ENCODE measurements at regions not wholly inside any gene's neighbourhood (a gene's known extent, or its start where the extent isn't known, plus 50 kb on each side); places are given as distances from the start of the nearest gene placed in this dataset.

- DNase-seq (ENCODE audit: extremely low read depth in 1 of 11, low read depth in 9 of 11, low spot score in 4 of 11), result no peak
These were observed 83.5 kb upstream of the THY1 start for GRCh38 chr11:119506436-119506835.

- no peak for DNase-seq (ENCODE audit: extremely low read depth in 1 of 11, low read depth in 9 of 11, low spot score in 4 of 11)
These were observed 82.9 kb upstream of the THY1 start for GRCh38 chr11:119505861-119506260.

GRCh38 chr11:119505071-119505470 lies 82.1 kb upstream of the THY1 start:
- DNase-seq (ENCODE audit: extremely low read depth in 1 of 11, low read depth in 9 of 11, low spot score in 4 of 11), result no peak

GRCh38 chr11:119504371-119504770 lies 81.4 kb upstream of the THY1 start:
- DNase-seq (ENCODE audit: extremely low read depth in 1 of 11, low read depth in 9 of 11, low spot score in 4 of 11), result no peak

- no peak for DNase-seq (ENCODE audit: extremely low read depth in 1 of 11, low read depth in 9 of 11, low spot score in 4 of 11)
These were observed 78.9 kb upstream of the THY1 start for GRCh38 chr11:119501777-119502405.

- no peak for DNase-seq (ENCODE audit: extremely low read depth in 1 of 11, low read depth in 9 of 11, low spot score in 4 of 11)
These were observed 74.7 kb upstream of the THY1 start for GRCh38 chr11:119497717-119498116.

GRCh38 chr11:119496997-119497396 lies 74.0 kb upstream of the THY1 start:
- DNase-seq (ENCODE audit: extremely low read depth in 1 of 11, low read depth in 9 of 11, low spot score in 4 of 11), result no peak

- DNase-seq (ENCODE audit: extremely low read depth in 1 of 11, low read depth in 9 of 11, low spot score in 4 of 11), result no peak
These were observed 73.5 kb upstream of the THY1 start for GRCh38 chr11:119496469-119496868.

GRCh38 chr11:119493712-119494111 lies 70.7 kb upstream of the THY1 start:
- peak in 8 of 11 donors; percentile 42 to 64 (median 56) for DNase-seq (ENCODE audit: extremely low read depth in 1 of 11, low read depth in 9 of 11, low spot score in 4 of 11)

GRCh38 chr11:119491753-119492510 lies 69.0 kb upstream of the THY1 start:
- DNase-seq (ENCODE audit: extremely low read depth in 1 of 11, low read depth in 9 of 11, low spot score in 4 of 11), result no peak

GRCh38 chr11:119490253-119491006 lies 67.5 kb upstream of the THY1 start:
- DNase-seq (ENCODE audit: extremely low read depth in 1 of 11, low read depth in 9 of 11, low spot score in 4 of 11), result no peak

- no peak for DNase-seq (ENCODE audit: extremely low read depth in 1 of 11, low read depth in 9 of 11, low spot score in 4 of 11)
These were observed 66.1 kb upstream of the THY1 start for GRCh38 chr11:119489087-119489486.

- DNase-seq (ENCODE audit: extremely low read depth in 1 of 11, low read depth in 9 of 11, low spot score in 4 of 11), result no peak
These were observed 65.5 kb upstream of the THY1 start for GRCh38 chr11:119488256-119488995.

- no peak for DNase-seq (ENCODE audit: extremely low read depth in 1 of 11, low read depth in 9 of 11, low spot score in 4 of 11)
These were observed 63.8 kb upstream of the THY1 start for GRCh38 chr11:119486691-119487259.

- DNase-seq (ENCODE audit: extremely low read depth in 1 of 11, low read depth in 9 of 11, low spot score in 4 of 11), result no peak
These were observed 63.0 kb upstream of the THY1 start for GRCh38 chr11:119486016-119486415.

GRCh38 chr11:119484741-119485605 lies 62.0 kb upstream of the THY1 start:
- no peak for DNase-seq (ENCODE audit: extremely low read depth in 1 of 11, low read depth in 9 of 11, low spot score in 4 of 11)

GRCh38 chr11:119483881-119484371 lies 61.0 kb upstream of the THY1 start:
- DNase-seq (ENCODE audit: extremely low read depth in 1 of 11, low read depth in 9 of 11, low spot score in 4 of 11), result no peak

- DNase-seq (ENCODE audit: extremely low read depth in 1 of 11, low read depth in 9 of 11, low spot score in 4 of 11), result no peak
These were observed 60.4 kb upstream of the THY1 start for GRCh38 chr11:119483341-119483880.
